ENCODE measurements at regions not wholly inside any gene's neighbourhood (a gene's known extent, or its start where the extent isn't known, plus 50 kb on each side); places are given as distances from the start of the nearest gene placed in this dataset.

- Histone ChIP-seq H3K27ac (no peak overlapping the region), H3K4me3 (no peak overlapping the region)
- TF ChIP-seq CTCF (IDR thresholded peaks at IDR 0.05), result no peak
- DNase-seq (ENCODE audit: low spot score), result no peak
Measured at GRCh38 chr6:121855521-121855920, 420.1 kb downstream of the GJA1 start.

DNA sequence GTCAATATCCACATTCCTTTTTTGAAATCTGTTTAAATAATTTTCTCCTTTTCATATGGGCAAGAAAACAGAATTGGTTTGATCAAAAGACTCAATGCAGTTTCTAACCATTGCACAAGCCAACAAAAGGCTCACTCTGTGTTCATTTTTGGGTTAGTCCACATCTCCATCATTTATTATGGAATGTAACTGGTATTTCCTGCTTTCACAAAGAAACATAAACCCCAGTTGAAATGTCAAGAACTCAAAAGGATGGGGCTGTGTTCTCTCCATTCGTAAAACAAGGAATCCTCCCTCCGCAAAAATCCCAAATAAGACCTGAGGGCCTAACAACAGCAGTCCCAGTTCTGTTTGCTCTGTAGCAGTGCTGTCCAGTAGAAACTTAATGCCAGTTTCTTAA lies 420.9 kb downstream of the GJA1 start:
- Histone ChIP-seq H3K27ac (no peak overlapping the region), H3K4me3 (no peak overlapping the region)
- TF ChIP-seq CTCF (IDR thresholded peaks at IDR 0.05), result no peak
- no peak for DNase-seq (ENCODE audit: low spot score)

DNA sequence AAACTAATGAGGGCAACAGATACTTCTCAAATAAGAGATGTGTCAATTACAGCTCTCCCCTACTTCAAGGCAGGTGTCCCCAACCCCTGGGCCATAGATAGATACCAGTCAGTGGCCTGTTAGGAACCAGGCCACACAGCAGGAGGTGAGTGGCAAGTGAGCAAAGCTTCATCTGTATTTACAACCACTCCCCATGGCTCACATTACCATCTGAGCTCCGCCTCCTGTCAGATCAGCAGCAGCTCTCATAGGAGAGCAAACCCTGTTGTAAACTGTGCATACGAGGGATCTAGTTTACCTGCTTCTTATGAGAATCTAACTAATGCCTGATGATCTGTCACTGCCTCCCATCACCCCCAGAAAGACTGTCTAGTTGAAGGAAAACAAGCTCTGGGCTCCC lies 422.1 kb downstream of the GJA1 start:
- DNase-seq (ENCODE audit: low spot score), result no peak
- H3K4me3 ChIP-seq, result no peak overlapping the region
- no peak overlapping the region for H3K27ac ChIP-seq
- TF ChIP-seq CTCF (IDR thresholded peaks at IDR 0.05), result no peak

DNA sequence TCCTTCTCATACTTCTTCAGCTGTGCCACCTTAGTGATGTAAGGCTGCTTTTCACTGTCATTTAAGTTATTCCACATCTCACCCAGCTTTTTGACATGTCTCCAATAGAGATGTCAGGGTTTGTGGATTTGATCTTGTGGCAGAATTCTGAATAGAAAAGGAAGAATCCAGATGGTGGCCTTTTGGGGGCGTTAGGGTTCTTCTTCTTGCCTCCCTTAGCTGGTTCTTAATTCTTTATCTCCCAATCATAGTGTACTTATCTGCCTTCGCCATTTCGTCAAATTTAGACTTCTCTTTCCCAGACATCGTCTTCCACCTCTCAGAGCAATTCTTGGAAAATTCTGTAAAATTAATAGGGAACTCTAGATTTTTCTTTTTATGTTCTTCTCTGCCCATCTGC lies 422.9 kb downstream of the GJA1 start:
- no peak for DNase-seq (ENCODE audit: low spot score)

DNA sequence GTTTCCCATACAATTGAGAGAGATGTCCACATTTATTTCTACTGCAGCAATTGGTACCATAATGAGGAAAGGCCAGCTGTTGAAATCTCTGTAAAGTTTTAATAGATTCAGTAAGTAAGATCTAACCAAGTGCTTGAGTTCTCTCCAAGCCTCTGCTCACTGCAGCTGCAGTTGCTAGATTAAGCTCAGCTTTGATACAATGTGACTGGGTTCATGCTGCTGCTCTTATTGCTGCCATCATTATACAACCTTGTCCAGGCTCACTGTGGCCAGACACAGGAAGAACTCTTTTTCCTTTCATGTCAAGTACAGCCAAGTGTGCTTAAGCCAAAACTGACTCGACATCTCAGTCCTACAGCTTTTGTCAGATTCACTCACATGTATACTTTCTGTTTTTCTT lies 423.5 kb downstream of the GJA1 start:
- no peak overlapping the region for H3K27ac ChIP-seq
- no peak for DNase-seq (ENCODE audit: low spot score)
- TF ChIP-seq CTCF (IDR thresholded peaks at IDR 0.05), result no peak
- no peak overlapping the region for H3K4me3 ChIP-seq

More for the DNA sequence above, 422.9 kb downstream of the GJA1 start:
- no peak for TF ChIP-seq CTCF (IDR thresholded peaks at IDR 0.05)
- Histone ChIP-seq H3K27ac (no peak overlapping the region), H3K4me3 (no peak overlapping the region)

DNA sequence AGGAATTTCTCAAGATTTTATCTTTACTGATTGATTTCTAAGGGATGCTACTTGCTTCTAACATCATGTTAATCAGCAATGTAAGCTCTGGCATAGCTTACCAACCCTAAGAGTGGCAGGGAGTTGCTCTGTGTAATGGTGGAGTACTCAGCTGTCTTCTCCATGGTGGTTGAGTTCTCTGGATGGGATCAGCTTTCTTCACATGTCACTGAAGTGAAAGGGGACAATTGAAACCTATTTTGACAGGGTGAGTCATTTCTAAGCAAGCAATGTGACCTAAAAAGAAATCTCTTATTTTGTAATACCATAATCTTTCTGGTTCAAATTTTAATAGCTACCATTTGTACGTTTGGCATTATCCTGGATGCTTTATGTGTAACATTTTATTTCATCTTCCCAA lies 430.4 kb downstream of the GJA1 start:
- TF ChIP-seq CTCF (IDR thresholded peaks at IDR 0.05), result no peak
- DNase-seq (ENCODE audit: low spot score), result no peak
- Histone ChIP-seq H3K4me3 (no peak overlapping the region), H3K27ac (no peak overlapping the region)

GRCh38 chr6:121867095-121867494 lies 431.6 kb downstream of the GJA1 start:
- TF ChIP-seq CTCF (IDR thresholded peaks at IDR 0.05), result no peak
- no peak for DNase-seq (ENCODE audit: low spot score)
- H3K27ac ChIP-seq, result no peak overlapping the region
- H3K4me3 ChIP-seq, result no peak overlapping the region
